ENCODE measurements at regions not wholly inside any gene's neighbourhood (a gene's known extent, or its start where the extent isn't known, plus 50 kb on each side); places are given as distances from the start of the nearest gene placed in this dataset.

GRCh38 chr3:157859541-157859940 lies 246.7 kb downstream of the SHOX2 start:
- TF ChIP-seq CTCF (IDR thresholded peaks at IDR 0.05) (no peak), POLR2A (IDR thresholded peaks at IDR 0.05) (no peak)

Data from testis (tissue), 2 donors.